Omental fat pad (tissue), 3 donors: ENCODE measurements at regions not wholly inside any gene's neighbourhood (a gene's known extent, or its start where the extent isn't known, plus 50 kb on each side); places are given as distances from the start of the nearest gene placed in this dataset.

Source experiments
- ATAC-seq: fragments of 150-250 bp; one replicate; pipeline ENCODE4 v1.9.1; 2016; ENCODE audit warnings: mild to moderate bottlenecking, moderate library complexity; ENCODE audit not compliant: low FRiP score
- DNase-seq: peaks from one replicate; pipeline ENCODE4 v3.0.0-alpha.2; 2019; ENCODE audit warnings: low spot score
- TF ChIP-seq, protein P1 (sequence below), 3 donors: fragments of 450-650 bp; IDR thresholded peaks; one replicate each; pipeline ENCODE4 v1.5.1; 2016 to 2017; ENCODE audit warnings: antibody characterized with exemption in 3 of 3, mild to moderate bottlenecking in 3 of 3, moderate library complexity in 2 of 3

DNA sequence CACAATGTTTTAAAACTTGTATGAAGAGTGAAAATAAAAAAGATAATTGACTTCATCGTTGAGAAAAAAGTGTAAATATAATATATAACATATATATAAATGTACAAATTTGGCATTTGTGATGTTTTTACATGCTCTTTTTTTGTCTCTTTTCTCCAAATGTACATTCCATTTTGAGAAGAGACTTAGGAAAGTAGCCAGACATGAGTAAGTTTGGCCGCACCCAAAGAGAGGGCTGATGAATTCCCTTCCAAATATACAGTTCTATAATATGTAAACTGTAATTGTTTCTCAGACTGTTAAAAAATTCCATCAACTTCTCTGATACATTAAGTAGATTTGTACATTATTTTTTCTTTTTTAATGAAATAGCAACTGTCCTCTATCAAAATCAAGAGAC lies 193.2 kb upstream of the MAP3K1 start:
- TF ChIP-seq, protein P1, sequence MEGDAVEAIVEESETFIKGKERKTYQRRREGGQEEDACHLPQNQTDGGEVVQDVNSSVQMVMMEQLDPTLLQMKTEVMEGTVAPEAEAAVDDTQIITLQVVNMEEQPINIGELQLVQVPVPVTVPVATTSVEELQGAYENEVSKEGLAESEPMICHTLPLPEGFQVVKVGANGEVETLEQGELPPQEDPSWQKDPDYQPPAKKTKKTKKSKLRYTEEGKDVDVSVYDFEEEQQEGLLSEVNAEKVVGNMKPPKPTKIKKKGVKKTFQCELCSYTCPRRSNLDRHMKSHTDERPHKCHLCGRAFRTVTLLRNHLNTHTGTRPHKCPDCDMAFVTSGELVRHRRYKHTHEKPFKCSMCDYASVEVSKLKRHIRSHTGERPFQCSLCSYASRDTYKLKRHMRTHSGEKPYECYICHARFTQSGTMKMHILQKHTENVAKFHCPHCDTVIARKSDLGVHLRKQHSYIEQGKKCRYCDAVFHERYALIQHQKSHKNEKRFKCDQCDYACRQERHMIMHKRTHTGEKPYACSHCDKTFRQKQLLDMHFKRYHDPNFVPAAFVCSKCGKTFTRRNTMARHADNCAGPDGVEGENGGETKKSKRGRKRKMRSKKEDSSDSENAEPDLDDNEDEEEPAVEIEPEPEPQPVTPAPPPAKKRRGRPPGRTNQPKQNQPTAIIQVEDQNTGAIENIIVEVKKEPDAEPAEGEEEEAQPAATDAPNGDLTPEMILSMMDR (IDR thresholded peaks at IDR 0.05), result no peak
- no peak for DNase-seq
- ATAC-seq, result no peak

DNA sequence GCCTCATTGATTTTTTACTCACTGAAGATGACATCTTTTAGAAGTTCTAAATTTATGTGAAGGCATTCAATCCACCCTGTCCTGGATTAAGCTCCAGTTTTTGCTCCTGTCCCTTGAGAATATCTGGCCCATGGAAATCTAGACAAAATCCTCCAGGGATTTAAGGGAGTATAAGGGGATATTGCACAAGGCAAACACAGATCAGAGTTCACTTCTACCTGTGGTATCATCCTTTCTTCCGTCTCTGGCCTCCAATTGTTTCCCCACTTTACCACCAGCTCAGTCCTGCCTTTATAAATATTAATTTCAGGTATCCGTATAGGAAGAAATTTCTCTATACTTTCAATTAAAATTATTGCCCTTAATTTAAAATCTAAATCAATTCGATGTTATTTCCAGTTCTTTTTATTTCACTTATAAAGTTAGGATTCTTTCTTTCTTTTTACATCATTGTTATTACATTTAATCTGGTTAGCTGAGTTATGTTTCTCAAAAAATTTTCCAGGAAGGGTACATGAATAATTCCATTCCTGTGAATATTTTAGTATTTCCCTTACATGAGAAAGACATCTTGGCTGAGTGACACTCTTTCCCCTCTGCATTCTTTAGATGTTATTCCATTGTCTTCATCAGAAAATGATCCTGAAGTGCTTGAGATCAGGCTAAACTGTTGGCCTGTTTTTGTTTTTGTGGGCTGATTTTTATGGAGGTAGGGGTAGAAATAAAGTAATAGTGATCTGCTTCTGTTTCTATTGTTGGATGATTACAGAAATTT lies 194.3 kb upstream of the MAP3K1 start:
- TF ChIP-seq, protein P1 (IDR thresholded peaks at IDR 0.05), result no peak
- no peak for ATAC-seq
- DNase-seq, result no peak

DNA sequence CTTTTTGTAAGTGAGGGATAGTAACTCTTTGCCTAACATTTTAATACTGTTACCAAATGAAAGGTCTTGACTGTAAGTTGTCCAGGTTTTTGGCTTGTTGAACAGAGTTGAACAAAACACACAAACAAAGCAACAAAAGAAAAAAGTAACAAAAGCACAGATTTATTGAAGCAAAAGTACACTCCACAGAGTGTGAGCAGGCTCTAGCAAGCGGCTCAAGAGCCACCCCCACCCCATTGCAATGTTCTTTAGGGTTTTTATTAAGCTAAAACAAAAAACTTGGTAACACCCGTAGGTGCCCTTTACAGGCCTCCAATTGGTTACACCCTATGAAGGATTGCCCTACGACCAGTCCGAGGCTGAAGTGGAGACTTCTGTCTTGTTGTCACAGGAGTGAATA lies 197.4 kb upstream of the MAP3K1 start:
- TF ChIP-seq, protein P1 (IDR thresholded peaks at IDR 0.05), result no peak
- no peak for ATAC-seq
- DNase-seq, result no peak

DNA sequence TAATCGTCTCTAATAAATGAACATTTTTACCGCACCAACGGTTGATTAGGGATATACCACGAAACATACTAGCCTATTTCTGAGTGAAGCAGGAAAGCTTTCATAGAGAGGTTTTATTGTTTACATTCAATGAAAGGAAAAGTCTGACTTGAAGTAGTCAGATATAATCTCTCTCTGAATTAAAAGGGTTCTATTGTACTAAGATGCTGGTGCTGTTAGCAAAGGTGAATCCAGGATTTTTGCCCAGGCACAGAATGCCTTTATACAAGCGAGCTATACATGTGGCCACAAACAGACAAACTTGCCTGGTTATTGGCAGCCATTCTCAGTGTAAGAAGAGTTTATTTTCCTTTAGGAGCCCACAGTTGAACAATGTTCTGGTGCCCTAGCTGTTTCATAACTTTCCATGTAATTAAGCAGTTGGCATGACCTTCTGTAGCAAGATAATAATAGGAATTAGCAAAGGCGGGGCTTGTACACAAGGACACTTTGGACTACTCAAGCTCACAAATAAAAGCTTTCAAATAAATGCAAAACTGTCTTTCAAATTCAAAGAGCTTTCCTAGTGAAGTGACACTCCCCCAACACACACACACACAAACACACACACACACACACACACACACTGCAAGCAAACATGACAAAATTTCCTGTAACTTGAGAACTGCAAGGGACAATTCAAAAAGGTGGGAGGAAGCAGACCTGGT lies 198.7 kb upstream of the MAP3K1 start:
- no peak for ATAC-seq
- TF ChIP-seq, protein P1 (IDR thresholded peaks at IDR 0.05), result no peak
- no peak for DNase-seq

DNA sequence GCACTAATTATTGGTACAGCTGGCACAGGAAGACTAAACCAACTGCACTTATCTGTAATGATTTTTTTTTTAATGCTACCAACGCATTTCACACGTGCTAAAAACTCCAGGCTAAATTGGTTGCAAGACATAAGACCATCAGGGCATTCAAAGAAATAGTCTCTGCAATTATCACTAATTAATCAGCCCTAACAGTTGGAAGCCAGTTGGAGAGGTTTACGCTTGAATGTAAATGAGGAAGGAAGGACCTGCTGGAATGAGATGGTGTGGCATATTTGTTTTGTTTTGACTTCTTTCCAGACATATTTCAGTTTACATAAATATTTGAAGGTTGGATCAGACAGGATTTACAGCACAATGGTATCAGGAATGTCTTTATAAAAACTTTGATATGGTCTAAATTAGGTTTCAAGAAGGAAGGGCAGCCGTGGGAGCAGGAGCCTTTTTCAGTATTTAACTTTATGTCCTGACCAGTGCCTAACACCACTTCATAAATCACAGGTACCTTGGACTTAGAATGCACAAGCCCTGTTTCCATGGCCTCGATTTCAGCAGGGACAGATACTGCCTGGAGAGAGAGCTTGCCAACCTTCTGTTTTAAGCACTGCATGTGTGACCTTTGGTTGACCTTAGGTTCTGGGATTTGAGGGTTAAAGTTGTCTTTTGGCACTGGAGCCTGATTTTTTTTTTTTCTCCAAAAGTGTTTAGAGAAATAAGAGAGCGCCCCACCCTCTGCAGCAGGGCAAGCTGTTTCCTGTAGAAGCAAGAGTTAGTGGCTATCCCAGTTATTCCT lies 199.8 kb upstream of the MAP3K1 start:
- DNase-seq (no peak), ATAC-seq (no peak)
- TF ChIP-seq, protein P1 (IDR thresholded peaks at IDR 0.05), result no peak

DNA sequence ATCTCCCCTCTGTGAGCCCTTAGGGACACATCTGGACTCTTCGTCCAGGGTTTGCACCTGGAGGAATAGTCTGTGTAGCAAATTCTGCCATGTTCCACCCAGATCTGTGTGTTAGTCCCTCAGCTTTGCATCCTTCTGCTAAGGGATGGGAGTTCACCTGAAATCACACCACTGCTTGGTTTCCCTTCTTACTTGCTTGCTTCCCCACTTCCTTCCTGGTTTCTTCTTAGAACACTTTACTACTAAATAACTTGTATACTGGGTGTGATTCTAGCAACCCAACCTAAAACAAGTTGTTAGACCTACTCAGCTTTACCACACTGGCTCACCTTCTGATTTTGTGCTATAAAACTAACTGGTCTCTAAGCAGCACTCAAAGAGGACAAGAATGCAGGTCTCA lies 202.6 kb upstream of the MAP3K1 start:
- ATAC-seq (no peak), DNase-seq (no peak)
- TF ChIP-seq, protein P1 (IDR thresholded peaks at IDR 0.05), result no peak
